Stomach (tissue), 8 donors: ENCODE measurements at regions not wholly inside any gene's neighbourhood (a gene's known extent, or its start where the extent isn't known, plus 50 kb on each side); places are given as distances from the start of the nearest gene placed in this dataset.

Source experiments
- DNase-seq, 2 donors: peaks; one replicate each; pipeline versions ENCODE4 v3.0.0 to v3.0.0-alpha.2; 2013 to 2019
- H3K27ac ChIP-seq, 5 donors: fragments of 200-600 bp in 4 of 5; sonication (generic) in 4 of 5; one replicate each; pipeline ENCODE4 v1.5.1; 2013 to 2019; ENCODE audit warnings: mild to moderate bottlenecking in 1 of 5, moderate library complexity in 1 of 5
- H3K27me3 ChIP-seq, 3 donors: fragments of 200-600 bp; sonication (generic); one replicate each; pipeline ENCODE4 v1.5.1; 2017 to 2019; ENCODE audit warnings: mixed run types in 1 of 3
- H3K36me3 ChIP-seq, 4 donors: fragments of 200-600 bp; sonication (generic); 1 replicate in 3 of 4; 2 replicates in 1 of 4; pipeline ENCODE4 v1.5.1; 2016 to 2019
- H3K4me1 ChIP-seq, 4 donors: fragments of 200-600 bp; sonication (generic); one replicate each; pipeline ENCODE4 v1.5.1; 2016 to 2019
- H3K4me3 ChIP-seq, 4 donors: fragments of 200-600 bp; sonication (generic) in 3 of 4; one replicate each; pipeline ENCODE4 v1.5.1; 2016 to 2019; ENCODE audit warnings: mild to moderate bottlenecking in 1 of 4
- H3K9me3 ChIP-seq, 4 donors: fragments of 200-600 bp; sonication (generic); one replicate each; pipeline ENCODE4 v1.5.1; 2016 to 2019
- EP300 ChIP-seq: sonication (generic); formaldehyde crosslinking; IDR thresholded peaks from one replicate; pipeline ENCODE4 v1.6.1; 2017; ENCODE audit warnings: antibody characterized with exemption
- POLR2A ChIP-seq, 4 donors: fragments of 450-650 bp; IDR thresholded peaks; one replicate each; pipeline ENCODE4 v1.6.1; 2016; ENCODE audit warnings: antibody characterized with exemption in 4 of 4, control low read depth in 2 of 4, mild to moderate bottlenecking in 1 of 4, moderate library complexity in 1 of 4
- POLR2AphosphoS5 ChIP-seq, 3 donors: sonication (generic); formaldehyde crosslinking; IDR thresholded peaks; one replicate each; pipeline ENCODE4 v1.6.1; 2016; ENCODE audit warnings: antibody characterized with exemption in 3 of 3
- WGBS, 5 donors: extraction: QIAGEN DNeasy Blood & Tissue Kit in 3 of 5; methylation state at CpG; one replicate each; pipeline versions ENCODE4 v1.1.5 to v1.1.7; 2013 to 2018; 5-methylcytosine and 5-hydroxymethylcytosine counted together
- intact Hi-C: fragments of 100-400 bp; cut with DNase I; formaldehyde crosslinking; loops from one replicate; pipeline ENCODE4 v1.15.1; 2023; ENCODE audit warnings: low total_unique reads
- TF ChIP-seq, protein P1 (sequence below), 7 experiments: fragments of 450-650 bp in 4 of 7; fragments of 200-600 bp in 3 of 7; sonication (generic) in 3 of 7; IDR thresholded peaks; one replicate each; pipeline ENCODE4 v1.5.1; 2016 to 2019; ENCODE audit warnings: antibody characterized with exemption in 7 of 7, control low read depth in 2 of 7, mild to moderate bottlenecking in 1 of 7
- donor health status: healthy with polysubstance abuse.
- donor health status: Bipolar disorder and iron deficiency.
- donor health status: healthy.

DNA sequence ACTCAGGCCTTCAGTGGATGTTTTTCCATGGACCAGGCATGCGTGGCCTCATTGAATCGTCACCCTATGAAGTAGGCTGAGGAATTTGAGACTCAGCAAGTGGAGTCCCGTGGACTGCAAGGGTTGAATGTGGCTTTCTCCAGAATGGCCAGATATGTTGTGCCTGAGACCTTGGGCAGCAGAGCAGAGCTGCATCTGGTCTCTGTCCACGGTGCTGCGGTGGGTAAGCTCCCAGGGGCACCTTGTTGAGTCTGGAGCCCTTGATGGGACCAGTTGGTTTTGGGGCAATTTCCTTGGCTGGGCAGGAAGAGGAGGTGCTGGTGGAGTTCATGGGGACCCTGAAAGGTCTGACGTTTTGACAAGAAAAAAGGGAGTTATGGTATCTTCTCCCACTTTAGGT, 368.1 kb upstream of the EEF2KMT start:
- DNase-seq = no peak
- intact Hi-C loops = no loop called here
- H3K4me1 ChIP-seq = no peaks in the 10 kb centered on the region
- H3K27ac ChIP-seq = no peak overlapping the region
- no peaks in the 10 kb centered on the region for H3K36me3 ChIP-seq
- TF ChIP-seq, protein P1, sequence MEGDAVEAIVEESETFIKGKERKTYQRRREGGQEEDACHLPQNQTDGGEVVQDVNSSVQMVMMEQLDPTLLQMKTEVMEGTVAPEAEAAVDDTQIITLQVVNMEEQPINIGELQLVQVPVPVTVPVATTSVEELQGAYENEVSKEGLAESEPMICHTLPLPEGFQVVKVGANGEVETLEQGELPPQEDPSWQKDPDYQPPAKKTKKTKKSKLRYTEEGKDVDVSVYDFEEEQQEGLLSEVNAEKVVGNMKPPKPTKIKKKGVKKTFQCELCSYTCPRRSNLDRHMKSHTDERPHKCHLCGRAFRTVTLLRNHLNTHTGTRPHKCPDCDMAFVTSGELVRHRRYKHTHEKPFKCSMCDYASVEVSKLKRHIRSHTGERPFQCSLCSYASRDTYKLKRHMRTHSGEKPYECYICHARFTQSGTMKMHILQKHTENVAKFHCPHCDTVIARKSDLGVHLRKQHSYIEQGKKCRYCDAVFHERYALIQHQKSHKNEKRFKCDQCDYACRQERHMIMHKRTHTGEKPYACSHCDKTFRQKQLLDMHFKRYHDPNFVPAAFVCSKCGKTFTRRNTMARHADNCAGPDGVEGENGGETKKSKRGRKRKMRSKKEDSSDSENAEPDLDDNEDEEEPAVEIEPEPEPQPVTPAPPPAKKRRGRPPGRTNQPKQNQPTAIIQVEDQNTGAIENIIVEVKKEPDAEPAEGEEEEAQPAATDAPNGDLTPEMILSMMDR (IDR thresholded peaks at IDR 0.05) = no peak
- TF ChIP-seq EP300 (no peak), POLR2A (IDR thresholded peaks at IDR 0.05) (no peak), POLR2AphosphoS5 (IDR thresholded peaks at IDR 0.05) (no peak)
- 76 to 81% (median 77%) methylated on average over 6 of the region's 6 CpGs for WGBS, 5 donors
- peaks cover 0 to 7% (median 0%) of the 10 kb centered on the region in 3 donors for H3K27me3 ChIP-seq
- H3K9me3 ChIP-seq = peaks cover 0 to 10% (median 8%) of the 10 kb centered on the region in 4 donors
- no peak overlapping the region for H3K4me3 ChIP-seq

DNA sequence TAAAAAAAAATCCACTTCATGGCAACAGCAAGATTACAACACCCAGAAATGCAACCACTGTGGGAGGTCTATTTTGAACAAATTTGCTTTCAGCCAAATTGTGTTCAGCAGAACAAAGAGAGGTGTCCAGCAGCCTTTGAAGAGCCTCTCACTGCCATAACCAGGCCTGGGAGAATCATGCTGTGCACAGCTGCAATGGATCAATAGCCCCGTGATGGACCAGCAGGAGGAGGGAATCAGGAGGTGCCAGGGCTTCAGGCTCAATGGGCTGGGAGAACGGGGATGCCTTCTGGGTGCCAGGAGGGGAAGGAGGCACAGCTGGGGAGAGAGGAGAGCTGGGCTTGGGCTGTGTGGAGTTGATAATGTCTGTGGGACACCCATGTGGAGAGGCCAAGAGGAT, 366.2 kb upstream of the EEF2KMT start:
- WGBS, 5 donors = 26 to 44% (median 30%) methylated on average over 2 of the region's 2 CpGs
- Histone ChIP-seq H3K9me3 (peaks cover 0 to 6% (median 4%) of the 10 kb centered on the region in 4 donors), H3K27ac (no peak overlapping the region), H3K27me3 (no peaks in the 10 kb centered on the region), H3K4me1 (no peaks in the 10 kb centered on the region), H3K36me3 (no peaks in the 10 kb centered on the region), H3K4me3 (no peak overlapping the region)
- TF ChIP-seq POLR2AphosphoS5 (IDR thresholded peaks at IDR 0.05) (no peak), POLR2A (IDR thresholded peaks at IDR 0.05) (no peak), EP300 (no peak)
- TF ChIP-seq, protein P1 (IDR thresholded peaks at IDR 0.05) = no peak
- intact Hi-C loops = no loop called here
- DNase-seq = no peak

DNA sequence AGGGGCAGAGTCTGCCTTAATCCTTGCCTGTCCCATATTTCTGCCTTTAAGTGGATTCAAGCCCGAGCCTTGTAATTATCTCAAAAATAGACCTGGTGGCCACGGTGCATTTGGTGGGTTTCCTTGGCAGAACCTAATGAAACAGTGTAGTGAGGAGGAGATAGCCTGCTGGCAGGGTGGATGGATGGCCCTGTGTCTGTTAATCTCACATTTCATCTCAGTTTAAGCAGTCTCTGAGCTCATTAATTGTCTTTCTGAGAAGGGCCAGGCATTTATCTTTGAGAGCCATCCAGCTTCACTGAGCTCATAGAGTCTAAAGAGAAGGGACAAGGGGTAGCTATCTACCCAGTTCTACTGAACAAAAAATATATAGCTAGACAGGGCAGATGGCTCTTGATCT, 364.0 kb upstream of the EEF2KMT start:
- Histone ChIP-seq H3K9me3 (no peaks in the 10 kb centered on the region), H3K27me3 (peaks cover 0 to 5% (median 0%) of the 10 kb centered on the region in 3 donors), H3K4me1 (no peaks in the 10 kb centered on the region), H3K4me3 (no peak overlapping the region), H3K27ac (no peak overlapping the region), H3K36me3 (no peaks in the 10 kb centered on the region)
- 35 to 72% (median 64%) methylated on average over 2 of the region's 2 CpGs for WGBS, 5 donors
- intact Hi-C loops = no loop called here
- TF ChIP-seq EP300 = no peak
- TF ChIP-seq POLR2A (IDR thresholded peaks at IDR 0.05) = no peak
- TF ChIP-seq, protein P1 (IDR thresholded peaks at IDR 0.05) = no peak
- no peak for TF ChIP-seq POLR2AphosphoS5 (IDR thresholded peaks at IDR 0.05)
- DNase-seq = no peak

DNA sequence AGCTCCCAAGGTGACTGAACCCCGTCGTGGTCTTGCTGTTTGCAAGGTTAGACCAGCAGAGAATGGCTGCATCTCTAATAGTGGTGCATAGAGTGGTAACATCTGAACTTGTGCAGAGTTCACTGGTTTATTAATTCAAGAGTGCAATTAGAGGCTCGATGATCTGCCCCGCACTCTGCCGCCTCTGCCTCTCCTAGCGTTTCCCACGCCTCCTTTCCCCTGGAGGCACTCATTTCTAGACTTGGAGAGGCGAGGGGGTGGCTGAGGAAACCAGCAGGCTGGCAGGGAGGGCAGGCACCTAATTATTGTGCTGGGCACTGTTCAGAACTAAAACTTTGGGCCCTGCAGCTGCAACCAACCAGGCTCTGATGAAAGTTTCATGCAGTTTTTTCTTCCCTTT, 363.5 kb upstream of the EEF2KMT start:
- 63 to 74% (median 70%) methylated on average over 7 to 8 of the region's 8 CpGs for WGBS, 5 donors
- peaks cover 0 to 5% (median 0%) of the 10 kb centered on the region in 3 donors for H3K27me3 ChIP-seq
- no peak for TF ChIP-seq EP300
- TF ChIP-seq, protein P1 (IDR thresholded peaks at IDR 0.05) = no peak
- no peak for TF ChIP-seq POLR2AphosphoS5 (IDR thresholded peaks at IDR 0.05)
- TF ChIP-seq POLR2A (IDR thresholded peaks at IDR 0.05) = no peak
- H3K36me3 ChIP-seq = no peaks in the 10 kb centered on the region
- intact Hi-C loops = no loop called here
- H3K4me1 ChIP-seq = no peaks in the 10 kb centered on the region
- no peak for DNase-seq
- H3K4me3 ChIP-seq = no peak overlapping the region
- no peaks in the 10 kb centered on the region for H3K9me3 ChIP-seq
- H3K27ac ChIP-seq = no peak overlapping the region
